Transverse colon (tissue), 4 donors: ENCODE measurements at regions not wholly inside any gene's neighbourhood (a gene's known extent, or its start where the extent isn't known, plus 50 kb on each side); places are given as distances from the start of the nearest gene placed in this dataset.

Experiments used
- DNase-seq: peaks from one replicate; pipeline ENCODE4 v3.0.0-alpha.2; 2019
- H3K27ac ChIP-seq, 4 donors: fragments of 200-600 bp; sonication (generic); 2 replicates each; pipeline ENCODE4 v1.5.1; 2016 to 2018; ENCODE audit warnings: inconsistent platforms in 4 of 4
- H3K27me3 ChIP-seq: fragments of 200-600 bp; sonication (generic); 2 replicates; pipeline ENCODE4 v1.5.1; 2017; ENCODE audit warnings: inconsistent platforms
- H3K36me3 ChIP-seq, 4 donors: fragments of 200-600 bp; sonication (generic); 2 replicates each; pipeline ENCODE4 v1.5.1; 2017 to 2019; ENCODE audit warnings: inconsistent platforms in 4 of 4
- H3K4me1 ChIP-seq, 4 donors: fragments of 200-600 bp; sonication (generic); 2 replicates each; pipeline ENCODE4 v1.5.1; 2017 to 2020; ENCODE audit warnings: inconsistent platforms in 4 of 4
- H3K4me3 ChIP-seq, 4 donors: fragments of 200-600 bp; sonication (generic); 1 replicate in 1 of 4; 2 replicates in 3 of 4; pipeline versions ENCODE4 v1.5.1 to v1.6.1; 2017 to 2019; ENCODE audit warnings: inconsistent platforms in 4 of 4
- H3K9me3 ChIP-seq, 2 donors: fragments of 200-600 bp; sonication (generic); 2 replicates each; pipeline ENCODE4 v1.5.1; 2017 to 2019; ENCODE audit warnings: inconsistent platforms in 2 of 2
- EP300 ChIP-seq: sonication (generic); formaldehyde crosslinking; IDR thresholded peaks from one replicate; pipeline ENCODE4 v1.6.1; 2017; ENCODE audit warnings: antibody characterized with exemption, low read depth
- POLR2A ChIP-seq: fragments of 450-650 bp; IDR thresholded peaks from one replicate; pipeline ENCODE4 v1.6.1; 2016; ENCODE audit warnings: antibody characterized with exemption, mild to moderate bottlenecking, moderate library complexity
- POLR2AphosphoS5 ChIP-seq, 3 donors: sonication (generic); formaldehyde crosslinking; IDR thresholded peaks; one replicate each; pipeline ENCODE4 v1.6.1; 2016; ENCODE audit warnings: antibody characterized with exemption in 3 of 3
- WGBS, 2 donors: methylation state at CpG; one replicate each; pipeline ENCODE4 v1.1.5; 2018; ENCODE audit warnings: low coverage in 1 of 2; 5-methylcytosine and 5-hydroxymethylcytosine counted together
- in situ Hi-C, 4 donors: fragments of 200-750 bp; cut with MboI; loops; one replicate each; pipeline versions ENCODE4 v1.15.0 to v1.15.1; 2017; ENCODE audit warnings: low sequenced_read_pairs in 3 of 4, low pct_ligation_motif_present in 1 of 4, low pct_unique_long_range_greater_than_20kb in 1 of 4
- intact Hi-C: fragments of 100-400 bp; cut with DNase I; formaldehyde crosslinking; loops from one replicate; pipeline ENCODE4 v1.15.1; 2023; ENCODE audit warnings: low total_unique reads
- small RNA-seq, 4 donors: library from RNA; depleted of rRNA; stranded (forward); fragments of <200 nt; gene quantifications; one replicate each; pipeline ENCODE3, GENCODE V24; 2016
- TF ChIP-seq, protein P1 (sequence below), 5 experiments: fragments of 200-600 bp in 3 of 5; fragments of 450-650 bp in 2 of 5; sonication (generic) in 3 of 5; IDR thresholded peaks; 1 replicate in 2 of 5; 2 replicates in 3 of 5; pipeline ENCODE4 v1.5.1; 2016 to 2017; ENCODE audit warnings: antibody characterized with exemption in 5 of 5, inconsistent platforms in 3 of 5, mild to moderate bottlenecking in 2 of 5, moderate library complexity in 1 of 5

- Histone ChIP-seq H3K4me3 (no peak overlapping the region), H3K4me1 (peaks cover 0 to 4% (median 0%) of the 10 kb centered on the region in 4 donors), H3K9me3 (no peaks in the 10 kb centered on the region), H3K27me3 (no peaks in the 10 kb centered on the region), H3K27ac (no peak overlapping the region), H3K36me3 (no peaks in the 10 kb centered on the region)
- WGBS, 2 donors = 60 to 81% methylated on average over 2 of the region's 2 CpGs
- DNase-seq = no peak
- TF ChIP-seq EP300 (no peak), POLR2A (no peak), POLR2AphosphoS5 (IDR thresholded peaks at IDR 0.05) (no peak)
- TF ChIP-seq, protein P1, sequence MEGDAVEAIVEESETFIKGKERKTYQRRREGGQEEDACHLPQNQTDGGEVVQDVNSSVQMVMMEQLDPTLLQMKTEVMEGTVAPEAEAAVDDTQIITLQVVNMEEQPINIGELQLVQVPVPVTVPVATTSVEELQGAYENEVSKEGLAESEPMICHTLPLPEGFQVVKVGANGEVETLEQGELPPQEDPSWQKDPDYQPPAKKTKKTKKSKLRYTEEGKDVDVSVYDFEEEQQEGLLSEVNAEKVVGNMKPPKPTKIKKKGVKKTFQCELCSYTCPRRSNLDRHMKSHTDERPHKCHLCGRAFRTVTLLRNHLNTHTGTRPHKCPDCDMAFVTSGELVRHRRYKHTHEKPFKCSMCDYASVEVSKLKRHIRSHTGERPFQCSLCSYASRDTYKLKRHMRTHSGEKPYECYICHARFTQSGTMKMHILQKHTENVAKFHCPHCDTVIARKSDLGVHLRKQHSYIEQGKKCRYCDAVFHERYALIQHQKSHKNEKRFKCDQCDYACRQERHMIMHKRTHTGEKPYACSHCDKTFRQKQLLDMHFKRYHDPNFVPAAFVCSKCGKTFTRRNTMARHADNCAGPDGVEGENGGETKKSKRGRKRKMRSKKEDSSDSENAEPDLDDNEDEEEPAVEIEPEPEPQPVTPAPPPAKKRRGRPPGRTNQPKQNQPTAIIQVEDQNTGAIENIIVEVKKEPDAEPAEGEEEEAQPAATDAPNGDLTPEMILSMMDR (IDR thresholded peaks at IDR 0.05) = no peak
- intact Hi-C loops (no loop called here), in situ Hi-C loops (no loop called here)
These were observed 52.0 kb upstream of the LYPLAL1 start for GRCh38 chr1:219121679-219122078.

DNA sequence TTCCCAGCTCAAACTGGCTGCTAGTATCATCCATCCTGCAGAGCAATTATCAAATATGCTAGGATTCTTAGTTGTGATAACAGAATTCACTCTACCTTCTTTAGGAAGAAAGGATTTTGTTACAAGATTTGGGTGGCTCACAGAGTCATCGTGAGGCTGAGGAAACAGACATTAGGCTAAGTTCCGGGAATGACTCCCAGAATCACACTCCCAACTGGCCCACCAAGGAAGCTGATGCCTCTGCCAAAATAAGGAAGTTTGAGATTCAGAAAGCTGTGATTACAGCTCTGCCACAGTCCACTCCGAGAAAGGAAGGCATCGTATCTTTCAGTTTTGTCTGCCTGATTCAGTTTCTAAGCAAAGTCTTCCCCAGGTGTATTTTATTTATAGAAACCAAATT, 50.6 kb upstream of the LYPLAL1 start:
- no peak for DNase-seq
- H3K4me3 ChIP-seq = no peak overlapping the region
- intact Hi-C loops (no loop called here), in situ Hi-C loops (no loop called here)
- H3K27ac ChIP-seq = no peak overlapping the region
- TF ChIP-seq, protein P1 (IDR thresholded peaks at IDR 0.05) = no peak
- TF ChIP-seq POLR2AphosphoS5 (IDR thresholded peaks at IDR 0.05) (no peak), EP300 (no peak), POLR2A (no peak)
- no peaks in the 10 kb centered on the region for H3K9me3 ChIP-seq
- 71 to 73% methylated on average over 2 to 4 of the region's 4 CpGs for WGBS, 2 donors
- H3K4me1 ChIP-seq = peaks cover 0 to 5% (median 0%) of the 10 kb centered on the region in 4 donors
- no peaks in the 10 kb centered on the region for H3K27me3 ChIP-seq
- H3K36me3 ChIP-seq = no peaks in the 10 kb centered on the region

Small RNA genes in the stretch of these regions (small RNA-seq; reads per million reads assigned to genes)
- 0 reads per million in 4 donors for gene RF00012
